ENCODE measurements at regions not wholly inside any gene's neighbourhood (a gene's known extent, or its start where the extent isn't known, plus 50 kb on each side); places are given as distances from the start of the nearest gene placed in this dataset.

GRCh38 chr10:53331460-53331859, 558.9 kb upstream of the MBL2 start:
- TF ChIP-seq CTCF (IDR thresholded peaks at IDR 0.05): no peak
- no peak for TF ChIP-seq POLR2A (IDR thresholded peaks at IDR 0.05)
